Progenitor cell of endocrine pancreas (in vitro differentiated cells): ENCODE measurements at regions not wholly inside any gene's neighbourhood (a gene's known extent, or its start where the extent isn't known, plus 50 kb on each side); places are given as distances from the start of the nearest gene placed in this dataset.

Experiments
- DNase-seq: peaks from one replicate; pipeline ENCODE4 v3.0.0; 2021; ENCODE audit warnings: low spot score; ENCODE audit not compliant: unreplicated experiment
- H3K27ac Mint-ChIP-seq: 2 replicates; pipeline ENCODE4 v1.8.0; 2021; ENCODE audit warnings: mild to moderate bottlenecking, moderate library complexity, mixed read lengths
- H3K27me3 Mint-ChIP-seq: 2 replicates; pipeline ENCODE4 v1.8.0; 2021; ENCODE audit warnings: mixed read lengths
- H3K36me3 Mint-ChIP-seq: 2 replicates; pipeline ENCODE4 v1.8.0; 2022; ENCODE audit warnings: mixed read lengths; ENCODE audit not compliant: insufficient read depth
- H3K4me1 Mint-ChIP-seq: 2 replicates; pipeline ENCODE4 v1.8.0; 2021; ENCODE audit warnings: low read depth, mixed read lengths
- H3K4me3 Mint-ChIP-seq: 2 replicates; pipeline ENCODE4 v1.8.0; 2021; ENCODE audit warnings: low read depth, mild to moderate bottlenecking, moderate library complexity, mixed read lengths
- H3K9me3 Mint-ChIP-seq: 2 replicates; pipeline ENCODE4 v1.8.0; 2021; ENCODE audit warnings: low read depth, mixed read lengths
- TF ChIP-seq, protein P1 (sequence below): fragments of 200-600 bp; sonication (generic); IDR thresholded peaks from one replicate; pipeline ENCODE4 v1.5.0; 2021; ENCODE audit warnings: antibody characterized with exemption, mild to moderate bottlenecking; ENCODE audit not compliant: unreplicated experiment

- H3K4me1 Mint-ChIP-seq, result peaks cover 1% of the 10 kb centered on the region
- H3K9me3 Mint-ChIP-seq, result no peaks in the 10 kb centered on the region
Observed at GRCh38 chr3:188090620-188091309, 63.2 kb upstream of the LPP start.

DNA sequence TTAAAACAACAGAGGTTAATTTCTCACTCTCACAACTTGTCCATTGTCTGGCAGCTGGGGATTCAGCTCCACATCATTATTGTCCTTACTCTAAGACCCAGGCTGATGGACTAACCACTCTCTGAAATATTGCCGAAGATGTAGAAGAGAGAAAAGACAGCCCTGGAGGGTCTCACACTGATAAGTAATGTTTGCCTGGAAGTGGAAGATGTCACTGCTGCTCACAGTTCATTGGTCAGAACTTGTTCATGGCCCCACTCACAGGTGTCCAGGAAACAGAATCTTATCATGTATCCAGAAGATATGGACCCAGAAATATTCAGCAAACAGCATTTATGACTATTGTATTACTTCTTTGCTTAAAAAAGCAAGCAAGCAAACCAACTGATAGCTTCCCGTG is 62.2 kb upstream of the LPP start:
- no peak for DNase-seq
- H3K4me3 Mint-ChIP-seq, result no peak overlapping the region
- no peaks in the 10 kb centered on the region for H3K36me3 Mint-ChIP-seq
- H3K27ac Mint-ChIP-seq, result no peak overlapping the region
- H3K9me3 Mint-ChIP-seq, result no peaks in the 10 kb centered on the region
- H3K27me3 Mint-ChIP-seq, result peaks cover 13% of the 10 kb centered on the region
- TF ChIP-seq, protein P1, sequence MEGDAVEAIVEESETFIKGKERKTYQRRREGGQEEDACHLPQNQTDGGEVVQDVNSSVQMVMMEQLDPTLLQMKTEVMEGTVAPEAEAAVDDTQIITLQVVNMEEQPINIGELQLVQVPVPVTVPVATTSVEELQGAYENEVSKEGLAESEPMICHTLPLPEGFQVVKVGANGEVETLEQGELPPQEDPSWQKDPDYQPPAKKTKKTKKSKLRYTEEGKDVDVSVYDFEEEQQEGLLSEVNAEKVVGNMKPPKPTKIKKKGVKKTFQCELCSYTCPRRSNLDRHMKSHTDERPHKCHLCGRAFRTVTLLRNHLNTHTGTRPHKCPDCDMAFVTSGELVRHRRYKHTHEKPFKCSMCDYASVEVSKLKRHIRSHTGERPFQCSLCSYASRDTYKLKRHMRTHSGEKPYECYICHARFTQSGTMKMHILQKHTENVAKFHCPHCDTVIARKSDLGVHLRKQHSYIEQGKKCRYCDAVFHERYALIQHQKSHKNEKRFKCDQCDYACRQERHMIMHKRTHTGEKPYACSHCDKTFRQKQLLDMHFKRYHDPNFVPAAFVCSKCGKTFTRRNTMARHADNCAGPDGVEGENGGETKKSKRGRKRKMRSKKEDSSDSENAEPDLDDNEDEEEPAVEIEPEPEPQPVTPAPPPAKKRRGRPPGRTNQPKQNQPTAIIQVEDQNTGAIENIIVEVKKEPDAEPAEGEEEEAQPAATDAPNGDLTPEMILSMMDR, result no peak
- peaks cover 1% of the 10 kb centered on the region for H3K4me1 Mint-ChIP-seq

More at GRCh38 chr3:188090620-188091309, 63.2 kb upstream of the LPP start:
- Mint-ChIP-seq H3K36me3 (no peaks in the 10 kb centered on the region), H3K27me3 (peaks cover 13% of the 10 kb centered on the region), H3K4me3 (no peak overlapping the region), H3K27ac (no peak overlapping the region)
- TF ChIP-seq, protein P1, result no peak
- no peak for DNase-seq

DNA sequence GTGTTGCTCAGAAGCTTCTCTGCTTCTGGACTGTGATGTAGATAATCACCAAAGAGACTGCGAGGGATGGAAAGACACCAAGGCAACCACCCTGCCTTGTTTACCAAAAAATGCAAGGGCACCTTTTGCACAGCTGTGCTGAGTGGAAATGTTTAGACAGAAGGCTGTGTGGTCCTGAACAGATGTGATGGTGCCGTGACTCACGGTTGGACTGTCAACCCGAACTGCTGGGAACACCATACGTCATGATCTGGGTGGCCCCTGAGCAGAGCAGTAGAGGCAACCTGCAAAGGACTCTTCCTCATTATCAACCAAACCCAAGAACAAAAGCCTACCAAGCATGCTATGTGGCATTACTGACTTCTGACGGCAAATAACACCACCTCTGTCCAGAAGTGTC is 61.3 kb upstream of the LPP start:
- Mint-ChIP-seq H3K9me3 (no peaks in the 10 kb centered on the region), H3K27ac (no peak overlapping the region), H3K4me3 (no peak overlapping the region), H3K36me3 (no peaks in the 10 kb centered on the region), H3K4me1 (peaks cover 1% of the 10 kb centered on the region), H3K27me3 (peaks cover 14% of the 10 kb centered on the region)
- DNase-seq, result no peak
- TF ChIP-seq, protein P1, result no peak

- Mint-ChIP-seq H3K4me1 (peaks cover 1% of the 10 kb centered on the region), H3K27me3 (peaks cover 13% of the 10 kb centered on the region), H3K36me3 (no peaks in the 10 kb centered on the region), H3K9me3 (peaks cover under 1% of the 10 kb centered on the region), H3K4me3 (no peak overlapping the region), H3K27ac (no peak overlapping the region)
- no peak for DNase-seq
- TF ChIP-seq, protein P1, result no peak
Observed at GRCh38 chr3:188095431-188095830, 58.5 kb upstream of the LPP start.

DNA sequence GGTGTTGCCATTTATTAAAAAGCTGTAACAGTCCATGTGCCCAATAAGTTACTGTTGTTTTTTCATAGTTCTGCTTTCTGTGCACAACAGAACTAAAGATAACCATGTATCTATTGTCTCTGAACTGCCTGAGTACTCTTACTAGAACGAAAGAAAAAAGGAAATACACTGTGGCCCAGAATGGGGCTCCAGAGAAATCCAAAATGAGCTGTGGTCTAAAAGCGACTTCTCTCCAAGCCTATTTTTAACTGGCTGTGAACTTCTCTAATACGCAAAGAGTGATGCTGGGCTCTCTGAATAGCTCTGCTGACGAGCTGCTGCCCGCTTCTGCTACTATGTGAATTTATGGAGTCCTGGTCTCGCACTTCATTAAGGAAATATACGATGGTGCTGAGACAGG is 56.2 kb upstream of the LPP start:
- DNase-seq, result no peak
- H3K27ac Mint-ChIP-seq, result no peak overlapping the region
- no peaks in the 10 kb centered on the region for H3K36me3 Mint-ChIP-seq
- peaks cover 10% of the 10 kb centered on the region for H3K27me3 Mint-ChIP-seq
- peaks cover 6% of the 10 kb centered on the region for H3K9me3 Mint-ChIP-seq
- no peaks in the 10 kb centered on the region for H3K4me1 Mint-ChIP-seq
- H3K4me3 Mint-ChIP-seq, result no peak overlapping the region
- TF ChIP-seq, protein P1, result no peak
